ENCODE measurements at regions not wholly inside any gene's neighbourhood (a gene's known extent, or its start where the extent isn't known, plus 50 kb on each side); places are given as distances from the start of the nearest gene placed in this dataset.

DNA sequence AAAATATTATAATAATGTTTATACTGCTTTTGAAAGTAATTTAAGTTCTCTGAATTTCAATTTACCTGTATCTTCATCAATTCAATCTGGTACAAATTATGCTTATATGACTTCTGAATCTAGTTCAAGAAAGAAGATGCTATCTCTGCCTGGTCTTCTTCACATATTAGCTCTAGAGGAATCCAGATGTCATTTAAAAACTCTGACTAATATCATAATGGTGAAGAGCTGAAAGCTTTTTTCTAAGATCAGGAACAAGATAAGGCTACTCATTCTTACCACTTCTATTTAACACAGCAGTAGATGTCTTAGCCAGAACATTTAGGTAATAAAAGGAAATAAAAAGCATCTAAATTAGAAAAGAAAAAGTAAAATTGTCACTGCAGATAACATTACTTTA is 636.1 kb downstream of the ARAP2 start:
- no peak for DNase-seq

DNA sequence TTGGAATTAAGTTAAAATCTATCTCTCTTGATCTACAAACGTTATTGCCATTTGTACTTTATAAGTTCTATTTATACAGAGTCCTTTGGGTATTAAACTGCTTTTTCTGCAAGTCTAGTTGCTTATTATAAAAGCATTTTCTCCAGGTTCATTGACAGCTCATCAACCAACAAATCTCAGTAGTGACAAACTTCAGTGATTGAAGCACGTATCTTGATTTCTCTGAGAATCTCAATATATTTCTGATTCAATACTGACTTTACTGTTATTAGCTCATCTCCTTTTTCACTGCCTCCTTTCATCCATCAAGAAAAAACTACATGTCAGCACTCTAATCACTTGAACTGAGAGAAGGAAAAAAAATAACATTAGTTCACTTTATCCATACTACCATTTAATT is 630.2 kb downstream of the ARAP2 start:
- DNase-seq, result no peak

DNA sequence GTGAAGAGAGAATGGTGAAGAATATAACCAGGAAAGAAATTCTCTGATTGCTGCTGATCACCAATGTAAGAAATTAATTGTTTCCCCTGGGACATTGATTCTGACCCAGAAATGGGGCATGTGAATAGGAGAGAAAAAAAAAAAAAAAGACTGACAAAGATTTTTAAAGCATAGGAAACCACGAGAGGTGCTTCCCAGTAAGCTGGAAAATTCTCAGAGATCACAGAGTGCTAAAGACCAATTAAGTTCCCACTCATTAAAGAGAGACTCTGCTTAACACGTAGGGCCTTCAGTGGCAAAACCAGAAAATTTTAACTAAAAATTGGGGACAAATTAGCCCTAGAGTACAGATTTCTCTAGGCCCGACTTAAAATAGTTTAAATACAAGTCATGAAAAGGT is 604.4 kb downstream of the ARAP2 start:
- DNase-seq, result no peak

DNA sequence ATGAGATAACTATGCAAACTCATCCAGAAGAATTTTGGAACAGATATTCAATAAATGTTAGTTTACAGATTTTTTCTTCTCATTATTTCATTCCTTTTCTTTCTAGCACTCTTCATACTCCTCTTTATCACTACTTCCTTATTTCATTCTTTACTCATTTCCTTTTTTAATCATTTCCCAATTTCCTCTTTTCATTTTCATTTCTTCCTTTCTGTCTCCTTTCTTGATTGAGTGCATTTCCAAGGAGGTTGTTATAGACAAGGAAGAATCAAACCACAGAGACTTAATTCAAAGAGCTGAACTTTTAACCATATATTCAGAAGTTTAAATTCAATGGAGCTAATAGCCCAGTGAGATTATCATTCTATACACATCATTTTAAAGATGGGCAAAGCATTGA is 600.7 kb downstream of the ARAP2 start:
- no peak for DNase-seq

DNA sequence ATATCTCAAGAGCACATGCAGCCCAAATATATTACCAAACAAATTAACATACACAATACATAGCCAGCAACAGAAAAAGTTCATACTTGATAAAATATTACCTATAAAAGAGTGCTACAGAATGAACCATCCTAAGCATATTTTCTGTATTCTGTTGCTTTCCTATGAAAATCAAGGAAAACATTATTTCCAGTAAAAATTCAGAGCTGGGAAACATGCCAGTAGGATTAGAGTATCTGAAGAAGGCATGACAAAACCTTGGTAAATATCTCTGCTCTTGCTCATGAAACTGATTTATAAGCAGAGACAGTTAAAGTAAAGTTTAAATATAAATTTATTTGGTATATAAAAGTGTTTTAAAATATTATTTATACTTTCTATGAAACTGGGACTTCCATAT is 599.7 kb downstream of the ARAP2 start:
- DNase-seq, result no peak

DNA sequence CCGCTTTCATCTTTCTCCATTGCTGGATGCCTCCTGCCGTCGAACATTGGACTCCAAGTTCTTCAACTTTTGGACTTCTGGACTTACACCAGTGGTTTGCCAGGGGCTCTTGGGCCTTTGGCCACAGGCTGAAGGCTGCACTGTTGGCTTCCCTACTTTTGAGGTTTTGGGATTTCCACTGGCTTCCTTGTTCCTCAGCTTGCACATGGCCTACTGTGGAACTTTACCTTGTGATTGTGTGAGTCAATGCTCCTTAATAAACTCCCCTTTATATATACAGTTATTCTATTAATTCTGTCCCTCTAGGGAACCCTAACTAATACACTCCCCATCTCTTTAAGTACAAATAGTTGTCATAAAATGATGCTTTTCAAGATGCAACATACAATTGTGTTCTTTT is 595.3 kb downstream of the ARAP2 start:
- no peak for DNase-seq

DNA sequence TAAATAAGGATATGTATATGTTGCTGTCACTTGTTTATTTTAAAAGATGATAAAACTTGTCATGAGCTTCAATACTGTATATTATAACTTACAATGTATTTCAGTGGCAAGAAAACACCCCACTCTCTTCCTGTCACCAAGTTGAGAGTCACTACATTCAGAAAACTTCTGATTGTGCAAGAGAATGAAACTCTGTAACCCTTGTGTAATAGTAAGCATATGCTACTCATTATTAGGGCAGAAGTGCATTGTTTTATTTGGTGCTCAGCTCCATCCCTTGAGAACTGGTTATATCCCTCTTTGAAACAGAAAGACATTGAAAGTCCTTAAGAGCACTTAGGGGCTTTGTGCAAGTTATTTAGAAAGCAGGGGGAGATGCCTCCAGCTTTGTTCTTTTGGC is 594.5 kb downstream of the ARAP2 start:
- DNase-seq, result no peak

DNA sequence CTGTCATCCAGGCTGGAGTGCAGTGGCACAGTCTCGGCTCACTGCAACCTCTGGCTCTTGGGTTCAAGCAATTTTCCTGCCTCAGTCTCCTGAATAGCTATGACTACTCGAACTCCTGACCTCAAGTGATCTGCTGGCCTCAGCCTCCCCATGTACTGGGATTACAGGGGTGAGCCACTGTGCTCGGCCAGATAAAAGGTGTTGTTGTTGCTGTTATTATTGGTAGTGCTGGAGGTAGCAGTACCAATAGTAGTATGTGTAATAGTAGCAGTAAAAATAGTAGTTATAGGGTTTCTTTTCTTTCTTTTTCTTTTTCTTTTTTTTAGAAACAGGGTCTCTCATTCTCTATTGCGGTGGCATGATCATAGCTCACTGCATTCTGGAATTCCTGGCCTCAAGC is 592.1 kb downstream of the ARAP2 start:
- no peak for DNase-seq

DNA sequence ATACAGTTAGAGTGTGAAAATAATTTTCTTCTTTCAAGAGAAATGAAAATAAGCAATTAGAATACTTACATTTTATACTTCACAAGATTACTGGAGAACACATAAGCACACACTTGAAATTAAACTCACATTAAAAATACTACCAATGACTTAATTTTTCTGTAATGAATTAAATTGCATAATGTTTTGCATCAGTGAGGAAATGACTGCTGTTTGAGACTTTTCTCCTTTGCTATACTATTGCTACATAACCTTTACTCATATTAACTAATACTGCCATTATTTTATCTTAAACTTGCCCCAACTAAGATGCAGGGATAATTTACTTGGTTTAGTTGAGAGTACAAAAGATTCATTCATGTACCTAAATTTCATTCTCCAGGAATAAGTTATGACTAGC is 590.9 kb downstream of the ARAP2 start:
- no peak for DNase-seq

DNA sequence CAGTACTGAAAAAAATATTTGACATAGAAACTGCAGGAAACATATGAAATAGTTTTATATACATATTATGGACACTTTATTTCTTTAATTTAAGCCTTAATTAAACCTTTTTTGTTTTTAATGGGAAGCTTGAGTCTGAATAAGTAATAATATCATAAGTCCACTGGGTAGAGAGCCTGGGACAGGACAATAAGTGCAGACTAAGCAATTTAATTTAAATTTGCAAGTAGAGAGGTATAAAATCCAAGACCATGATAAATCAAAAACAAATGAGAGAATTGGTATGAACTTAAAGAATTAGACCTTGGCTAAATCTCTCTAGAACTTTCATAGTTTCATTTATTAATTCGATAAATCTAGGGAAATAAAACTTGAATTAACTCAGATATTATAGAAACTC is 571.2 kb downstream of the ARAP2 start:
- DNase-seq, result no peak

DNA sequence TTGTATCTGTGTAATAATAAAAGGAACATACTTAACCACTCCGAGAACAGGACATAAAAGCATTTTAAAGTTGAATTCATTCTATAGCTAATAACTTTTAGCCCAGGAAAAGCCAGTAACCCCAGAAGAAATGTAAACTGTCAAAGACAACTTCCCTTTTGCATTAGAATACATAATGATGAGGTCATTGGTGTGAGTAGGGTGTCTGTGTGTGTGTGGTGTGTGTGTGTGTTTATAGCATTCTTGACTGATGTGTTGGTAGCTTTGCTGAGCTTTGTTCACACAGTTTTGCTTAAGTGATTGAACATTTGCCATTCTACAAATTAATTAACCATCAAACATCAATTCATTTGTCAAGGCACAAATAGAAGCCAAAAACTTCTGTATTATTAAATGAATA is 559.6 kb downstream of the ARAP2 start:
- no peak for DNase-seq

DNA sequence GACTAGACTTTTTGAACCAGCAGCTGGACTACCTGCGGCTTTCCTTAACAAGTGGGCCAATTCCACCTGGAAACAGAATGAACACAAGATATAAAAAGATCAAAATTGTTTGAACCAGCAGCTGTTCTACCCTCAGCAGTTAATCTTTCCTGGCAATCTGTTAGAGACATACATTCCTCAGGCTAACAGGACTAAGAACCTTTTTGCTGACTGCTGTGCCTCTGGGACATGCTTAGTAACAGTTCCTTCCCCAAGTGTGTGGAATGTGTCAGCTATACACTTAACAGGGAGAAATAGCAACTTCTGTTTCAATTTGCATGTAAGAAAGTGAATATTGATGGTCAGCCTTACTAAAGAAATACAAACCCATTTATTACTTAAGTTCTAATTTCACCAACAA is 554.4 kb downstream of the ARAP2 start:
- DNase-seq, result no peak

DNA sequence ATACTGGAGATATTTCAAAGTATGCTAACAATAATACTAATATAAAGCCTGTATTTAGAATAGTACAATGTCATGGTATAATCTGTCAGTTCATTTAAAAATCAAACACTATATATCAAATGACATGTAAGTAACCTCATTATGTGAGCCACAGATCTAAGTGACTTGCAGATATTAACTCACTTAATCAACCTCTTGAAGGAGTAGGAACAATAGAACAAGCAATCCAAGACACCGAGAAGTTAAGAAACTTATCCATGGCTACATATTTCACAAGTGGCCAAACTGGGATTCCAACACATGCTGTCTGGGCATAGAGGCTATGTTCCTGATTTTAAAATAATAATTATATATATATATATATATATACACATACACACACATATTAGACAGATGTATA is 554.0 kb downstream of the ARAP2 start:
- DNase-seq, result no peak

DNA sequence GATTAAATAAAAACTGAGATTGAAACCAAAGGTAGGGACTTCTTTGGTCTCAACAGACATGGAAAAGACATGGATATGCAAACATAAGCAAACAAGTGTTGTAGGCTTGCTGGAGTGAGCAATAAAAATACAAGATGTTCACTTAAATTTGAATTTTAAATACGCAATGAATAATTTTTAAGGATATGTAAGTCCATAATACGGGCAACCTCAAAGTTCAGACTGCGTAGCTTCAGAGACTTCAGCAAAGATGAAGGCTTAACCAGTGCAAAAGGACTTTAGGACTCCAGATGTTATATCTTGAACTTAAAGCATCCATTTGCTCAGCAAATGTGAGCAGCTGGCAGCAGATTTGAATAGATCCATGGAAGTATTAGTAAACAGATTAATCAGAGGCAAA is 549.3 kb downstream of the ARAP2 start:
- no peak for DNase-seq

DNA sequence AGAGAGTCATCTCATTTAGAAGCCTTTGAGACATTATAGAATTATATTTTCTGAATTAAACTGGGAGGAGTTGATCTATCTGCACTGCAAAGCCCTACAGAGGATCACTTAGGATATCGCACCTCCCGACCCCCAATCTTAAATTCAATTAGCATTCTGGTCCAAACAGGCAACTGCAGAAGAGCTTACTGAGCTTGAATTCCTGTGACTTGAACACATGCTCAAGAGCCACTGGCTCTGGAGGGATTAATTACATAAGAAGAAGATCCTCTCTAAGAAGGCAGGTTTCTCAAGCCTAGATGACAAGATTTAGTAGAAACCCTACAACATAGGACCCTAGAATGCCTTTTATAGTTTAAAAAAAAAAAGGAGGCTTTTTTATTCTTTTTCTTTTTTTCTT is 548.9 kb downstream of the ARAP2 start:
- DNase-seq, result no peak

DNA sequence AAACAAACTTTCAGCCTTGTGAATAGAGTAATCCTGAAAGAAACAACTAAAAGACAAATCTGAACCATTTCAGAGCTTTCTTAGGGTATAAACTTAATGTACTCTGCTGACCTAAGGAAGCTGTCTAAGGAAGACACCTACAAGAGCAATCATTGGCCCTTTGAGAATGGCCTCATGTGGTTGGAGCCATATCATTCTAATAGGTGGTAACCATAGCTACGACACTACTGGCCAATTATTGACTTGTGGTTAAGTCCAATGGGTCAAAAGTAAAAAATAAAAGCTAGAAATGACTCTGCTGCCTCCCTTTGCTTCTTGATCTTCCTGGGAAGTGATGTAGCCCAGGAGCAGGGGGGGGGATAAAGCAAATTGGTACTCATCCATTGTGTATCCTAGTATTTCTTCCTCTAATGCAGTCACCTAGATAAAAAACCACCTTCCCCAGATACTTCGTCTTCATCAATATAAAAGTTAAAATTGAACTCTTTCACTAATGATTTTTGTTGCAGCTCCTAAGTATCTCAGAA is 547.0 kb downstream of the ARAP2 start:
- no peak for DNase-seq

DNA sequence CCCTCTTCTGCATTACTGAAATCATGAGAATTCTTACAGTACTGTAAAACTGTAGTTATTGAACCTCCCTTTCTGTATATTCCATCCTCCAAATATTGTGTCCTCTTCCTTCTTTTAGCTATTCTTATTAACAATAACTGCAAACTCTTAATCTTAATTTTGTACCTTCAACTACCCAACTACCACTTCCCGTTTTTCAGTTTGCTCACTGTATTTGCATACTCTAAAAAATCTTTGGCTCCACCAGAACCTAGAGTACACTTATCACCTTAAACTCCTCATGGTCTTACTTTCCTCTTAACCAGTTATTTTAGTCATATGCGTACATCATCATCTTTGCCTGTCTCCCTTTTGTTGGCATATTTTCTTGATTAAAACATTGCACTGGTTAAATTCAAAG is 543.7 kb downstream of the ARAP2 start:
- DNase-seq, result no peak

DNA sequence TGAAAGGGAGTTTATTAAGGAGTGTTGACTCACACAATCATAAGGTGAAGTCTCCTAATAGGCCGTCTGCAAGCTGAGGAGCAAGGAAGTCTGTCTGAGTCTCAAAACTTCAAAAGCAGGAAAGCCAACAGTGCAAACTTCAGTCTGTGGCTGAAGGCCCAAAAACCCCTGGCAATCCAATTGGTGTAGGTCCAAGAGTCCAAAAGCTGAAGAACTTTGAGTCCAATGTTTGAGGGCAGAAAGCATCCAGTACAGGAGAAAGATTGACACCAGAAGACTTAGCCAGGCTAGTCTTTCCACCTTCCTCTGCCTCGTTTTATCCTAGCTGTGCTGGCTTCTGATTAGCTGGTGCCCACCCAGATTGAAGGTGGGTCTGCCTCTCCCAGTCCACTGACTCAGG is 535.2 kb downstream of the ARAP2 start:
- no peak for DNase-seq

DNA sequence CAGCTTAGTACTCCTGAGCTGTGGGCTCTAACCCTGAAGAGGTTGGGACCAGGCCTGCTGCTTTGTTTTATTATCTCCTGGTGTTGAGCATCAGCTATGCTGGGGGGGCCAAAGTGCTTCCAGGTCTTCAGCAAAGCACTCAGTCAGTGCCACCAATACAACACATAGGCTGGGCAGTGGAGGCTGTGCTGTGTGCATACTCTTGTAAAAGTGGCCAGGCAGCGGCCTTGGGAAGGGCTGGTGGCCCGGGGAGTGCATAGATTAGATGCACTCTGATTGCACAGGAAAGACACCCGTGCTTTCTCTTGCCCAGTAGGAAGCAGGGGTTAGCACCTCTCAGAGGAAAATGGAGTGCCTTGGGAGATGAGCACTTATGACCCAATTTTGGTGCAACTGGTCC is 534.0 kb downstream of the ARAP2 start:
- DNase-seq, result no peak

DNA sequence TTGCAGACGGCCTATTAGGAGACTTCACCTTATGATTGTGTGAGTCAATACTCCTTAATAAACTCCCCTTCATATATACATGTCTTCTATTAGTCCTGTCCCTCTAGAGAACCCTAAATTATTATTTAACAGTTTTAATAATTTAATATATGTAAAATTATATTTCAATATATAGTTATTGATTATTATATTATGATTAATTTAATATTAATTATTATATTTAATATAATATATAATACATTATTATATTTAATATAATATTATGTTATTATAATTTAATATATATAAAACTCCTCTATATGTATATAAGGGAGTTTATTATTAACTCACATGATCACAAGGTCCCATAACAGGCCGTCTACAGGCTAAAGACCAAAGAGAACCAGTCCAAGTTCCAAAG is 533.2 kb downstream of the ARAP2 start:
- DNase-seq, result no peak

DNA sequence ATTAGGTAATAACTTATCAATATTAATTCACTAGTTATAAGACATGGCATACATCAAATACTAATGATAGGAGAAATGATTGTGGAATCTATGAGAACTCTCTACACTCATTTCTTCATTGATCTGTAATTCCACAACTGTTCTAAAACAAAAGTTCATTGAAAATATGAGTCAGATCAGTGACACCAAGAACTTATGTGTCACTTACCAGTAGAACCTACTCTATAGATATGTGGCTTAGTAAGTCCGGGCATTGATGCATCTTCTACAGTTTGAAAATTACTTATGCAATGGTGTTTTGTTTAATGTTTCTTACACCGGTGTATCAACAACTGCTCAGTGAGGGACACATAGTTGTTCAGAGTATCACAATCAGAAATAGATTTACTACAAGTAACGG is 520.3 kb downstream of the ARAP2 start:
- no peak for DNase-seq

DNA sequence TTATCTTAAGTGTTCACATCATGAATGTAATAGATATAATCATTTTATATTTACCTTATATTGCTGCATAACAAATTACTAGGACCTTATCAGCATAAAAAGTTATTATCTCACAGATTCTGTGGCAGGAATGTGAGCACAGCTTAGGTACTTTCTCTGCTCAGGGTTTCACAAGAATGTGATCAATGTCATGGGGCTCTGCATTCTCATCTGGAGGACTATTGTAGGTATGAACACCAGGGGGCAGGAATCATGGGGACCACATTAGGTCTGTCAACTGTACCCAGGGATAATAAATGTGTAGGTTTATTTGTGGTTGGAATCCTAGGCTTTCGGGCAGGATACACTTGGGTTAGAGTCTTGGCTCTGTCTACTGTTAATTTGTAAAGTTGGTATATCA is 519.2 kb downstream of the ARAP2 start:
- DNase-seq, result no peak

DNA sequence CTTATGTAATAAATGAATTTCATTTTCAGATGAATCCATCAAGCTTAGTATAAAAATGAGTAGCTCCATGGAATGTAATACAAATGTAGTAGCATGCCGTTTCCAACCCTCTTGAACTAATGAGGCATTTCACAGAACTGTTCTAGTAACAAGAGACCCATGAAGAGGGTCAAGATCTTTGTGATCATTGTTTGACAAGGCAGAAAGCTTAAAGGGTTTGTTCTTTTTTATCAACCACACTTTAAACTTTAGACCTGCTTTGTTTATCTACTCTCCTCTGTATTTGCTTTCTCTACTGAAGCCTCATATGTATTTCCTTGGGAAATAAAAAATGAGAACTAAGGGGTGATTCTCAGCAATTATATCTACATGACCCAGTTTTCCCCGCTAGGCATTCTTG is 513.9 kb downstream of the ARAP2 start:
- no peak for DNase-seq

DNA sequence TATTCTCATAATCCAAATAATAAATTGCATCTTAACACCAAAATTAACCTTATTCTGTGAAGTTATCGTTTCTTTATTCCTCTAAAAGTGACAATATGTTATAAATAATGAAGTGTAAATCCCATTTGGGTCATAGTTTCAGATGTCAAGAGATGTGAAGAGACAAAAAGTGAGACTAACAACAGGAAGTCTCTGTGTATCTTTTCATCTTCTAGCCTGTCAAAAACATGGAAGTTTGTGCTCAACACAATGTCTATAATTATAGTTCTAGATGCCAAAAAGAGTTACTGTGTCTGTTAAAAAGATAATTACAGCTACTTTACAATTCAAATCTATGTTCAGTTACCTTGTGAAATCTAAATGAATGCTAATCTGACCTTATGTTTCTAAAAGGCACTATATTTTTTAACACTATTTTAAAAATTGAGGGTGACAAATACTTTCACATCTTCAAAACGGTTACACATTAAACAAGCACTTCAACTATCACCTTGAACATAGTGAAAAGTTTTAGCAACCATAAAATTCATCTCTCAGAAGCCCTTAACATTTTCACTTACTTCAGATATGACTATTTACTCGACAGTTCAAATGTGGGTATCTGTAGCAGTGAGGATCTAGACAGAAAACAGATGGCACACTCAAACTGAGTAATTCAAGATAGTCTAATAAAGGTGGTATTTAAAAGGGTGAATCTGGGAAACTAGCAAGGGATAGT is 509.8 kb downstream of the ARAP2 start:
- no peak for DNase-seq

DNA sequence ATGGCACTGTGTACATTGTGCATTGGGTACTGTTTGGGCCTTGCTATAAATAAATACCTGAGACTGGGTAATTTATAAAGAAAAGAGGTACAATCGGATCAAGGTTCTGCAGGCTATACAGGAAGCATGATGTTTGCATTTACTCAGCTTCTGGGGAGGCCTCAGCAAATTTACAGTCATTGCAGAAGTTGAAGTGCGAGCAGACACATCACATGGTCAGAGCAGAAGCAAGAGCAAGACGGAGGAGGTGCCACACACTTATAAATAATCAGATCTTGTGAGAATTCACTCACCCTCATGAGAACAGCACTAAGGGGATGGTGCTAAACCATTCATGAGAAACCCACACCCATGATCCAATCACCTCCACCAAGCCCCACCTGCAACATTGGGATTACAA is 505.0 kb downstream of the ARAP2 start:
- DNase-seq, result no peak

DNA sequence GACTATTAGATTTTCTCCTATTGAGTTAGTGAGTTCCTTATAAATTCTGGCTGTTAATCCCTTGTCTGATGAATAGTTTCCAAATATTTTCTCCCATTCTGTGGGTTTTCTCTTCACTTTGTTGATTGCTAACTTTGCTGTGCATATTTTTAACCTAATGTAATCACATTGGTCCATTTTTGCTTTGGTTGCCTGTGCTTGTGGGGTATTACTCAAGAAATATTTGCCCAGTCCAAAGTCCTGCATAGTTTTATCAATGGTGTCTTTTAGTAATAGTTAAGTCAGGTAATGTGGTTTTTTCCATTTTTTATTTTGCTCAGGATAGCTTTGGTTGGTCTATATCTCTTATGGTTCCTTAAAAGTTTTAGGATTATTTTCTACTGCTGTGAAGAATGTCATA is 490.3 kb downstream of the ARAP2 start:
- no peak for DNase-seq
